PC-9 (cell line): ENCODE measurements at regions not wholly inside any gene's neighbourhood (a gene's known extent, or its start where the extent isn't known, plus 50 kb on each side); places are given as distances from the start of the nearest gene placed in this dataset.

Experiments
- BruUV-seq: library from RNA; stranded (reverse); fragments of 400-500 nt; replicated peaks from 2 replicates; lab custom pipeline; 2021; lab: Mats Ljungman, UMichigan
- CTCF ChIA-PET: fragments of 300-600 bp; sonication (Branson Sonifier 250); formaldehyde crosslinking; loops from one replicate; lab custom pipeline; 2022; ENCODE audit warnings: antibody characterized with exemption; lab: Charles Lee
- POLR2A ChIA-PET: fragments of 300-600 bp; sonication (Branson Sonifier 250); formaldehyde crosslinking; loops from one replicate; lab custom pipeline; 2022; ENCODE audit warnings: antibody characterized with exemption; ENCODE audit not compliant: unreplicated experiment; lab: Charles Lee
- DNase-seq, 2 experiments: peaks; one replicate each; pipeline versions ENCODE4 v3.0.0 to v3.0.0-alpha.2; 2015 to 2022; ENCODE audit warnings: mixed read lengths in 1 of 2
- H2AFZ ChIP-seq: fragments of 200-600 bp; sonication (generic); 2 replicates; pipeline ENCODE4 v1.8.1; 2017; ENCODE audit warnings: antibody characterized with exemption
- H3F3A ChIP-seq: fragments of 200-600 bp; sonication (generic); 2 replicates; pipeline ENCODE4 v1.8.1; 2017; ENCODE audit warnings: antibody characterized with exemption, mild to moderate bottlenecking, low read depth; ENCODE audit not compliant: insufficient read depth
- H3K27ac ChIP-seq: fragments of 200-600 bp; sonication (generic); 2 replicates; pipeline ENCODE4 v1.6.1; 2016; ENCODE audit warnings: mixed run types
- H3K27me3 ChIP-seq: fragments of 200-600 bp; sonication (generic); 2 replicates; pipeline ENCODE4 v1.6.1; 2016; ENCODE audit warnings: low read depth, mixed run types; ENCODE audit not compliant: insufficient read depth
- H3K36me3 ChIP-seq: fragments of 200-600 bp; sonication (generic); 2 replicates; pipeline ENCODE4 v1.6.1; 2016; ENCODE audit warnings: low read depth, mixed run types
- H3K4me1 ChIP-seq: fragments of 200-600 bp; sonication (generic); replicated peaks from 2 replicates; pipeline ENCODE4 v1.6.1; 2016; ENCODE audit warnings: mixed run types; ENCODE audit not compliant: insufficient read depth
- H3K4me2 ChIP-seq: fragments of 200-600 bp; sonication (generic); 2 replicates; pipeline ENCODE4 v1.6.1; 2017; ENCODE audit warnings: mixed run types
- H3K4me3 ChIP-seq: fragments of 200-600 bp; sonication (generic); 2 replicates; pipeline ENCODE4 v1.6.1; 2016; ENCODE audit warnings: mixed run types
- H3K79me2 ChIP-seq: fragments of 200-600 bp; sonication (generic); 2 replicates; pipeline ENCODE4 v1.6.1; 2017; ENCODE audit warnings: low read depth, mixed run types
- H3K9me2 ChIP-seq: fragments of 200-600 bp; sonication (generic); 2 replicates; pipeline ENCODE4 v1.8.1; 2017; ENCODE audit warnings: mild to moderate bottlenecking; ENCODE audit not compliant: insufficient read depth
- H3K9me3 ChIP-seq: fragments of 200-600 bp; sonication (generic); 2 replicates; pipeline ENCODE4 v1.8.1; 2016; ENCODE audit warnings: low read depth; ENCODE audit not compliant: insufficient read depth
- H4K20me1 ChIP-seq: fragments of 200-600 bp; sonication (generic); 2 replicates; pipeline ENCODE4 v1.8.1; 2017; ENCODE audit not compliant: insufficient read depth
- EZH2 ChIP-seq: fragments of 200-600 bp; sonication (generic); IDR thresholded peaks from 2 replicates; pipeline ENCODE4 v1.8.0; 2017; ENCODE audit warnings: antibody characterized with exemption, low read depth
- intact Hi-C: fragments of 100-400 bp; cut with micrococcal nuclease; formaldehyde crosslinking; loops from one replicate; pipeline ENCODE4 v1.10.0; 2022; ENCODE audit not compliant: unreplicated experiment
- TF ChIP-seq, protein P1 (sequence below): fragments of 200-600 bp; sonication (generic); conservative IDR thresholded peaks from 2 replicates; pipeline ENCODE4 v1.6.1; 2017; ENCODE audit warnings: mixed run types, antibody characterized with exemption, mild to moderate bottlenecking, moderate library complexity

DNA sequence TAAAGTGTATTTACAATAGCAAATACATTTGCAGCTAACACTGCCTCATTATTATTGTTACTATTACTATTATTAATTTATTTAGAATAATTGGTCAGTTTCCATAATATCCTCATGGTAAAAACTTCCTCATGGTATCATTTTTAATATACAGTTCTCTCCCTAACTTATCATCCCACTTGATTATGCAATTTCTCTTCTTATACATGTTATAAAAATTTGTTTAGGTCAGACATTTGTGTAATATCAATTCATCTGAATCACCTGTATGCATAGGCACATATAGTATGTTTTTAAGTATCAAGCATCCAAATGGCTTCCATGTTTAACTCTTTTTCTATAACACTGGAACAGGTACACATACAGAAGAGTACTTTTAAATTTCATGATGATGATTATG lies 210.8 kb upstream of the STARD13 start:
- Histone ChIP-seq H3K9me2 (no peaks in the 10 kb centered on the region), H2AFZ (no peak overlapping the region), H4K20me1 (no peaks in the 10 kb centered on the region), H3K79me2 (no peaks in the 10 kb centered on the region), H3K4me3 (no peak overlapping the region), H3K4me1 (peaks cover 11% of the 10 kb centered on the region), H3K36me3 (no peaks in the 10 kb centered on the region), H3K4me2 (no peak overlapping the region), H3K9me3 (no peaks in the 10 kb centered on the region), H3K27me3 (no peaks in the 10 kb centered on the region), H3K27ac (no peak overlapping the region), H3F3A (peaks cover 6% of the 10 kb centered on the region; the same call in 1 of the 2 replicates)
- DNase-seq: no peak
- BruUV-seq: no TSS peak
- intact Hi-C loops: no loop called here
- POLR2A ChIA-PET: no interaction called here
- no peak for TF ChIP-seq EZH2
- TF ChIP-seq, protein P1, sequence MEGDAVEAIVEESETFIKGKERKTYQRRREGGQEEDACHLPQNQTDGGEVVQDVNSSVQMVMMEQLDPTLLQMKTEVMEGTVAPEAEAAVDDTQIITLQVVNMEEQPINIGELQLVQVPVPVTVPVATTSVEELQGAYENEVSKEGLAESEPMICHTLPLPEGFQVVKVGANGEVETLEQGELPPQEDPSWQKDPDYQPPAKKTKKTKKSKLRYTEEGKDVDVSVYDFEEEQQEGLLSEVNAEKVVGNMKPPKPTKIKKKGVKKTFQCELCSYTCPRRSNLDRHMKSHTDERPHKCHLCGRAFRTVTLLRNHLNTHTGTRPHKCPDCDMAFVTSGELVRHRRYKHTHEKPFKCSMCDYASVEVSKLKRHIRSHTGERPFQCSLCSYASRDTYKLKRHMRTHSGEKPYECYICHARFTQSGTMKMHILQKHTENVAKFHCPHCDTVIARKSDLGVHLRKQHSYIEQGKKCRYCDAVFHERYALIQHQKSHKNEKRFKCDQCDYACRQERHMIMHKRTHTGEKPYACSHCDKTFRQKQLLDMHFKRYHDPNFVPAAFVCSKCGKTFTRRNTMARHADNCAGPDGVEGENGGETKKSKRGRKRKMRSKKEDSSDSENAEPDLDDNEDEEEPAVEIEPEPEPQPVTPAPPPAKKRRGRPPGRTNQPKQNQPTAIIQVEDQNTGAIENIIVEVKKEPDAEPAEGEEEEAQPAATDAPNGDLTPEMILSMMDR: no peak
- CTCF ChIA-PET: no interaction called here

DNA sequence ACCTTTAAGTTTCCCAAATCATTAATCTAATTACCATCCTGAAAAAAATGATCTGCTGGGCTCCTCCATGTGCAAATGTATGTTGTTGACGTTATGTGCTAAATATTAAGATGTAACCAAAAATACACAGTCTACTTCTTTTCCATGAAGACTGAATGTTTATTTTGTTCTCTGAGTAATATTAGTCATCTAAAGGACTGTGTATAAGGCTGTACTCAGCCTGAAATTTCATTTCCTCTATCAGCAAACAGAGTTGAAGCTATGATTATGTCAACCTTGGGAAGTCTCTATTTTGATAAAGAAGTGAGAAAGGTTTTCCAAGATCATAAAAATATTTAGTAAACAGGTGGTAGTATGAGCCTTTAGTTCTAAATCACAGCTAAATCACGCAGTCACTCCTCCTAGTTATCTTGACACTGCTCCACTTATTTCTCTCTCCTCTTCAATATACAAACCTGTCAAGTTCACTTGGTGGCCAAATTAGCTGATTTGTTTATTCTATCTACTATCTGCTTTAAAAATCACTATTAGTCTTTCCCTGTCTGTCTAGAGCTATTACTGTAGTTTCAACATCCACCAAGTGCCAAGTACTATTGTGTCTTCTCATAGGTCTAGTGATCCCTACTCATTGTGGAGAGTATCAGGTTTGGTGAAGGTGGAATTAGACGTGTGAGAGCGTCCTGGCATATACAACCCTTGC lies 211.7 kb upstream of the STARD13 start:
- CTCF ChIA-PET: no interaction called here
- H3K4me1 ChIP-seq: peaks cover 11% of the 10 kb centered on the region
- no peak overlapping the region for H3K27ac ChIP-seq
- H4K20me1 ChIP-seq: no peaks in the 10 kb centered on the region
- H3K9me2 ChIP-seq: no peaks in the 10 kb centered on the region
- no peak overlapping the region for H3K4me3 ChIP-seq
- intact Hi-C loops: no loop called here
- H3K9me3 ChIP-seq: no peaks in the 10 kb centered on the region
- POLR2A ChIA-PET: no interaction called here
- H3K27me3 ChIP-seq: no peaks in the 10 kb centered on the region
- no peak overlapping the region for H3K4me2 ChIP-seq
- no peaks in the 10 kb centered on the region for H3K36me3 ChIP-seq
- peaks cover 6% of the 10 kb centered on the region; the same call in 1 of the 2 replicates for H3F3A ChIP-seq
- no peaks in the 10 kb centered on the region for H3K79me2 ChIP-seq
- no peak for TF ChIP-seq EZH2
- TF ChIP-seq, protein P1: no peak
- H2AFZ ChIP-seq: 0 out of 2 replicates have a peak overlapping the region, but pooled peaks have one; percentile 23
- BruUV-seq: no TSS peak
- no peak for DNase-seq

DNA sequence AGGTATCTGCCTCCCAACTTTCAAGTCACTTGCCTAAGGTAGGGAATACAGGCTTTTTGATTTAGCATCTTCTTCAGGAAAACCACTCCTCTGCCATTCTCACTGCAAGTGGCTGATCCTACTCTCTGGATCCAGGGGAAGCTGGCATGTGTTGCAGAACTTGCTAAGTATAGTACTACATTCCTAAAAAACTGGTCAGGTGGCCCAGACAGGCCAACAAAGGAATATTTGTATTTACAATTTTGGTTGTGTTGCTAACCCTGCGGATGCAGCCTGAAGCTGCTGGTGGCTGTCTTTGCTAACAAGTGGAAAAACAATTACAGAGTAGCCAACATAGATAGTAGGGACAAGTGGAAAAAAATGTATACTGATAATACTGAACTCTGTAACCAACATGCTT lies 222.5 kb upstream of the STARD13 start:
- Histone ChIP-seq H3K4me2 (no peak overlapping the region), H3K4me1 (no peaks in the 10 kb centered on the region), H3F3A (no peaks in the 10 kb centered on the region), H3K36me3 (no peaks in the 10 kb centered on the region), H3K27ac (no peak overlapping the region), H3K4me3 (no peak overlapping the region), H4K20me1 (no peaks in the 10 kb centered on the region), H2AFZ (no peak overlapping the region), H3K27me3 (no peaks in the 10 kb centered on the region), H3K9me2 (no peaks in the 10 kb centered on the region), H3K9me3 (no peaks in the 10 kb centered on the region), H3K79me2 (no peaks in the 10 kb centered on the region)
- TF ChIP-seq, protein P1: no peak
- TF ChIP-seq EZH2: no peak
- POLR2A ChIA-PET: no interaction called here
- no peak for DNase-seq
- no TSS peak for BruUV-seq
- CTCF ChIA-PET: no interaction called here
- intact Hi-C loops: no loop called here
